HL-60 (cell line): ENCODE measurements at regions not wholly inside any gene's neighbourhood (a gene's known extent, or its start where the extent isn't known, plus 50 kb on each side); places are given as distances from the start of the nearest gene placed in this dataset.

Experiments used
- CTCF ChIP-seq: IDR thresholded peaks from one replicate; pipeline ENCODE4 v1.5.1; 2011; ENCODE audit warnings: low read length, control low read depth, inconsistent platforms; ENCODE audit not compliant: insufficient read depth
- GABPA ChIP-seq: IDR thresholded peaks from 2 replicates; pipeline ENCODE4 v1.6.1; 2012; ENCODE audit warnings: low read depth
- POLR2AphosphoS5 ChIP-seq: IDR thresholded peaks from 2 replicates; pipeline ENCODE4 v1.6.1; 2012; ENCODE audit warnings: low read depth
- REST ChIP-seq: IDR thresholded peaks from 2 replicates; pipeline ENCODE4 v1.6.1; 2012; ENCODE audit warnings: low read depth; ENCODE audit not compliant: insufficient replicate concordance
- SPI1 ChIP-seq: IDR thresholded peaks from 2 replicates; pipeline ENCODE4 v1.6.1; 2012; ENCODE audit warnings: low read depth, mild to moderate bottlenecking, borderline replicate concordance

- no peak for TF ChIP-seq CTCF
- TF ChIP-seq POLR2AphosphoS5 = no peak
- TF ChIP-seq GABPA = no peak
- no peak for TF ChIP-seq REST
- TF ChIP-seq SPI1 = no peak
Measured at GRCh38 chr6:18596531-18596835, 209.3 kb downstream of the RNF144B start.
